DND-41 (cell line): ENCODE measurements at regions not wholly inside any gene's neighbourhood (a gene's known extent, or its start where the extent isn't known, plus 50 kb on each side); places are given as distances from the start of the nearest gene placed in this dataset.

Source experiments
- EZH2 ChIP-seq: IDR thresholded peaks from 3 replicates; pipeline ENCODE4 v1.6.1; 2012; ENCODE audit warnings: borderline replicate concordance, low read depth, mild to moderate bottlenecking, moderate library complexity, low read length, inconsistent platforms; ENCODE audit not compliant: severe bottlenecking
- TF ChIP-seq, protein P1 (sequence below): IDR thresholded peaks from 2 replicates; pipeline ENCODE4 v1.5.1; 2012; ENCODE audit warnings: borderline replicate concordance, low read length, moderate library complexity, mild to moderate bottlenecking; ENCODE audit not compliant: poor library complexity, severe bottlenecking; ENCODE audit errors: extremely low read depth

DNA sequence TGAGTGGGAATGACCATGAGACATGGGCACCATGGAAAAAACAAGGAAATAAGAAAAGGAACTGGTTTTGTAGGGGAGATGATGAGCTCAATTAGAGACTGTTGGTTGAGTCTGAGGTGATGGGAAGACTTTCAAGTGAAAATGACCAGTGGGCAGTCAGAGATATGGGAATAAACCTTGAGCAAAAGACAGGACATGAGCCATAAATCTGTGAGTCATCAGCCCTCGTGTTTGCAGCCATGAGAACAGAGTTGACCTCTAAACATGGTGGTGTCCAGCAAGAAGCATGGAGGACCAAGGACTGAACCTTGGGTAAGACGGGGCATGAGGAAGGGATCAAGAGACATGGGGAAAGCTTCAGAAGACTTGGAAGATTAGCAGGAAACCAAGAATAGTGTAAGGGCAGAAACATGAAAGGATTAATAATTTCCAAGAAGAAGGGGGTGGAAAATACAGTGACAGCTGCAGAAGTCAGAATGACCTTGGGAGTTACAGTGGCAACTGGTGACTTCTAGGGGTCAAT, 280.6 kb upstream of the PRDM1 start:
- TF ChIP-seq EZH2: no peak
- TF ChIP-seq, protein P1, sequence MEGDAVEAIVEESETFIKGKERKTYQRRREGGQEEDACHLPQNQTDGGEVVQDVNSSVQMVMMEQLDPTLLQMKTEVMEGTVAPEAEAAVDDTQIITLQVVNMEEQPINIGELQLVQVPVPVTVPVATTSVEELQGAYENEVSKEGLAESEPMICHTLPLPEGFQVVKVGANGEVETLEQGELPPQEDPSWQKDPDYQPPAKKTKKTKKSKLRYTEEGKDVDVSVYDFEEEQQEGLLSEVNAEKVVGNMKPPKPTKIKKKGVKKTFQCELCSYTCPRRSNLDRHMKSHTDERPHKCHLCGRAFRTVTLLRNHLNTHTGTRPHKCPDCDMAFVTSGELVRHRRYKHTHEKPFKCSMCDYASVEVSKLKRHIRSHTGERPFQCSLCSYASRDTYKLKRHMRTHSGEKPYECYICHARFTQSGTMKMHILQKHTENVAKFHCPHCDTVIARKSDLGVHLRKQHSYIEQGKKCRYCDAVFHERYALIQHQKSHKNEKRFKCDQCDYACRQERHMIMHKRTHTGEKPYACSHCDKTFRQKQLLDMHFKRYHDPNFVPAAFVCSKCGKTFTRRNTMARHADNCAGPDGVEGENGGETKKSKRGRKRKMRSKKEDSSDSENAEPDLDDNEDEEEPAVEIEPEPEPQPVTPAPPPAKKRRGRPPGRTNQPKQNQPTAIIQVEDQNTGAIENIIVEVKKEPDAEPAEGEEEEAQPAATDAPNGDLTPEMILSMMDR: no peak
